ENCODE measurements at regions not wholly inside any gene's neighbourhood (a gene's known extent, or its start where the extent isn't known, plus 50 kb on each side); places are given as distances from the start of the nearest gene placed in this dataset.

GRCh38 chr15:81987628-81988027 lies 58.2 kb downstream of the MEX3B start:
- no peak for DNase-seq (ENCODE audit: low spot score)

DNA sequence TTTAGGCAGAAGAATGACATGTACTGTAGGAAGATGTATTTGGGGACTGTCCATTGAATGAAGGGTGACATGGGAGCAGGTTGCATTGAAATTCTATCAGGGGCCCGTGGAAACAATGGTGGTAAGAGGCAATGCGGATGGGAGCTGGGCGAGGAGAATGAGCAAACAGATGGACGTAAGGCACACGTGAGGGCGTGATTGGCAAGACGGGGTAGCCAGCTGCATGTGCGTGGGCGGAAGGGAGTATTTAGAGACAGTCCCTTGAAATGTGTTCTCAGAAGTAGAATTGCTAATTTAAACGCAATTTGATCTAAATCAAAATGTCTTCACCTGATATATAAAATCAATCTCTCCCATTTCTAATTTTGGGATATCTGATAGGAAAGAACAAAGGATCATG lies 62.3 kb downstream of the MEX3B start:
- no peak for DNase-seq (ENCODE audit: low spot score)

DNA sequence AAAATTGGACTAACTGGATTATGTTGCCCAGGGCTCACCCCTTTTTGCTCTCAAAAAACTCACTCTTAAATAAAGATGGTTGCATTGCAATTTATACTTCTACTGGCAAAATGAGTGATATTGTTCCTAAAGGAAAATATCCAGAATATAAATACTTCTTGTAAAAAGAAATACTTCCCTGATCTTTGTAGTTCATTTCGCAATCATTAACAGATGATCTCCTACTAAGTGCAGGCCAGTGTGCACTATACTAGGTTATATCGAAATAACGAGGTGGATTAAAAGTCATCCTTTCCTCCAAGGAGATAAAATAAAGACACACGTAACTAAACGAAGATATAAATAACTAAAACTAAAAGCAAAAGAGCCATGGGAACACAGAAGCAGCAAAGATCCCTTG lies 63.0 kb downstream of the MEX3B start:
- DNase-seq (ENCODE audit: low spot score) = no peak

GRCh38 chr15:81981908-81982307 lies 63.9 kb downstream of the MEX3B start:
- no peak for DNase-seq (ENCODE audit: low spot score)

GRCh38 chr15:81977464-81977863 lies 68.4 kb downstream of the MEX3B start:
- no peak for DNase-seq (ENCODE audit: low spot score)

DNA sequence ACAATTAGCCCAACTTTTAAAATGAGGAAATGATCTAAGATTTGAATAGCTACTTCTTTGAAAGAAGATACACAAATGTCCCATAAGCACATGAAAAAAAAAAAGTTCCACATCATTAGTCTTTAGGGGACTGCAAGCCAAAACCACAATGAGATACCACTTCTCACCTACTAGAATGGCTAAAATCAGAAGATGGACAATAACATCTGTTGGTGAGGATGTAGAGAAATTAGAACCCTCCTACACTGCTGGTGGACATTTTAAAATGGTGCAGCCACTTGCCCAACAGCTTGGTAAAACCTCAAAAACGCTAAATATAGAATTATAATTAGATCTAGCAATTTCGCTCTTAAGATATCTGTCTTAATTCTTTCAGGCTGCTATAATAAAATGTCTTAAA lies 77.1 kb downstream of the MEX3B start:
- DNase-seq (ENCODE audit: low spot score) = no peak

DNA sequence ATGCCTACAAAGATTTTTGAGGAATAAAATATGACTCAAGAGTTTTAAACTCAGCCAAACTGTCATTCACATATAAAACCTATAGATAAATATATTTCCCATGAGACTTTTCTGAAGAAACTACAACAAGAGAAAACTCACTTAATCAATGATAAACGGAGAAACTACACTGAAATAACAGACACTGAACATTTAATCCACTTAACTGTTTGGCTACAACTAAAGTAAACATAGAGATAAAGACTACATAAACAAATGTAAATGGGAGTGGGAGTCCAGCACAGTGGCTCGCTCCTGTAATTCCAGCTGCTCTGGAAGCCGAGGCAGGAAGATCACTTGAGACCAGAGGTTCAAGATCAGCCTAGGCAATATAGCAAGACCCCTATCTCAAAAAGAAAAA lies 79.2 kb downstream of the MEX3B start:
- DNase-seq (ENCODE audit: low spot score) = no peak

DNA sequence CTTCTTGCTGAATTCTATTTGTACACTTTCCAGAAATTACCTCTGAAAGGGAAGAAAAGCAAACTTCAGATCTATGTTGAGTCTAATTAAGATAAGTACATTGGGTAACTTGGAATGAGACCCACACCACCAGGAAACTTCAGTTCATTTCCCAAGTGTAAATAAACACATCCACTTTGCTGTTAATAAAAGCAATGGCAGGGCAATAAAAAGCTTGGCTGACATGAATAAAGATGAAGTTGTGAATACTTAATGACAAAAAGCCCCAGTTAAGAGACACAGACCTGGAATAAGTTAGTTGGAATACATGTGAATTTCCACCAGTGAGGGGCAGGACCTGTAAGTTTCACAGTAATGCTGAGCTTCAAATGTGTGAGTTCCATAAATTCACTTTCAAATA lies 83.3 kb downstream of the MEX3B start:
- no peak for DNase-seq (ENCODE audit: low spot score)

DNA sequence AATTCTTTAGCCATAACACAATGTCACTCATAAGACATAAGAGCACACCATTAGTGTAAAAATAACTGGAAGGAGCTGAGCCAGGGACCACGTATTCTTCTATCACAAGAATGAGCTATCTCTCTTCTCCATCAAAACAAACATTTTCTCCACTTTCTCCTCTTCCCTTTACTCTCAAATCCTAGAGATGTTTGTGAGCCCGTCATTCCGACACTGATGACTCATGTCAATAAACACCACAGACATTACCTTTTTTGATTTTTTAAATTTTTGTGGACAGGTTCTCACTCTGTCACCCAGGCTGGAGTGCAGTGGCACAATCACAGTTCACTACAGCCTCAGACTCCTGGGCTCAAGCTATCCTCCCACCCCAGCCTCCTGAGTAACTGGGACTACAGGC lies 86.6 kb downstream of the MEX3B start:
- no peak for DNase-seq (ENCODE audit: low spot score)

GRCh38 chr15:81957698-81958097 lies 88.1 kb downstream of the MEX3B start:
- no peak for DNase-seq (ENCODE audit: low spot score)

DNA sequence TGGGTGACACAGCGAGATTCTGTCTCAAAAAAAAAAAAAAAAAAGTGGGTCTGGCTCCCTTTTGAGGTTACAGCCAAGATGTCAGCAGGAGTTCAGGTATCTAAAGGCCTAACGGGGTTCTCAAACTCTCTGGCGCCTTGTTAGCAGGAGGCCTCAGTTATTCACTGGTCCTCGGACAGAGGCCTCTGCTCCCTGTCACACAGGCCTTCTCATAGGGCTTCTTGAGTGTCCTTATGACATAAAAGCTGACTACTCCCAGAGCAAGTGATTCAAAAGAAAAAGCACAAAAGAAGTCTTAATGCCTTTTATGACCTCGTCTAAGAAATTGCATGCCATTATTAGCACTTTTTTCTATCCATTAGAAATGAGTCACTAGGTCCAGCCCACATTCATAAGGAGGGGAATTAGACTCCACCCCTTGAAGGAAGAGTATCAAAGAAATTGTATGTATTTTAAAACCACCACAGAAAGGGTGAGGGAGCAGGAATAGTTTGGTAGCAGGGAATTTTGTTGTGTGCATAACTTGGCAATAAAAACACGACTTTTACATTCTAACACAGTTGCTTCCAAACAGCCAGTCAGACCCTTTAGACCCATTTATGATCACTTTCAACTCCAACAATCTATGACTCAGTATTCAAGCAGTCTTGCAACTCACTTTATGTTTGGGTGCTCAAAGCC lies 90.3 kb downstream of the MEX3B start:
- no peak for DNase-seq (ENCODE audit: low spot score)

- DNase-seq (ENCODE audit: low spot score) = no peak
Measured at GRCh38 chr15:81954158-81954783, 91.5 kb downstream of the MEX3B start.

- no peak for DNase-seq (ENCODE audit: low spot score)
Measured at GRCh38 chr15:81950841-81951414, 94.9 kb downstream of the MEX3B start.

GRCh38 chr15:81948751-81949150 lies 97.1 kb downstream of the MEX3B start:
- DNase-seq (ENCODE audit: low spot score) = no peak

GRCh38 chr15:81948222-81948621 lies 97.6 kb downstream of the MEX3B start:
- DNase-seq (ENCODE audit: low spot score) = no peak

DNA sequence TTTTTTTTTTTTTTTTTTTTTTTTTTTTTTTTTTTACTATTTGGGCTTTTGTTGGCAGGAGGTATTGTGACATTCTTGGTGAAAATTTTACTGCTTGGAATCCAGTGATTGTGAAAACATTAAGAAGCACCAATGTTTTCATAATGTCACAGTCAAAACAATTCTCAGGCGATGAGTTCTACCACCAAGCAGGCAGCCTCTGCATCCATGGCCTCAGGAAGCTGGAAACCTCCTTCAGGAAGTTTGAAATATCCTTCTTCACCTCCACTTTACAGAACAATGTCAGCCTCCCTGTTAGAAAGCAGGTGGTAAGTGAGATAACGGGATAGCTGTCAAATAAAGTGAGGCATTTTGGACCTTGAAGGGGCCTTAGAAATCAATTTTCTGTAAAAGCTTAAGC lies 98.3 kb downstream of the MEX3B start:
- DNase-seq (ENCODE audit: low spot score) = no peak

GRCh38 chr15:81945014-81945615 lies 100.7 kb downstream of the MEX3B start:
- DNase-seq (ENCODE audit: low spot score) = no peak

DNA sequence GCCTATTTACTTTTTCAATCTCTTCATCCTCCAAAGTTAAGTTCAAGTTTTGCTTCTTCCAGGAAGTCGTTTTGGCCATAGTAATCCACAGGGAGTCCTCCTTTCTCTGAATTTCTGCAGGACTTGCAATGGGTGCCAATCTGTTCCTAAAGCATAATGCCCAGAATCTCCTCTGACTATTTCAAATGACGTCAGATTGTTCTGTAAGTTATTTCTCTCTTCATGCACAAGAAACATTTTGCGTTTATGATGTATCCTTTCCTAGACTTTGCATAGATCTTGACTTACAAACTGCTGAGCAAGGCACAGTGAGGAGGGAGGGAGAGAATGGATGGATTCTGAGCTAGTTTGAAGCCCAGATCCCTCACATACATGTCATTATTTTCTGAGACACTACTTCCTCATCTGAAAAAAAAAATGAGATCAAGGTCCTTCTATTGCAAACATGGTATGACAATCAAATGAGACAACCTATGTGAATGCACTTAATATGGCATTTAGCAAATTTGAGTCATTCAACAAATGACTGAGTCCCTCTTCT lies 103.1 kb downstream of the MEX3B start:
- no peak for DNase-seq (ENCODE audit: low spot score)

DNA sequence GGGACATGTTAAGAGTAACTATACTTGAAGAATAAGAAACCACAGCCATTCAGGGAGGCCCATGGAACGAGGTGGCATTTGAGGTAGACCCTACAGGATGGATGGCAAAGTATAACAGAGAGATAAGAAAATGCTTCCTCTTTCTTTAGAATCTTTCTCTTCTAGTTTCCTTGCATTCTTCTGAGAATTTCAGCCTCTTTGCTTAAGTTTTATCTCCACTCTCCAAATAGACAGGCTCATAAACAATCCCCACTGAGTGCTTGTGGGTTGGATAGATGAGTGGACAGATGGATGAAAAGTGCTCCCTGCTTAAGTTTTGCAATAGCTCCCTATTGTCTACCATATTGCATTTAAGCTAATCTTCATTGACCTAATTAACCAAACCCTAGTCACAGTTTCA lies 103.7 kb downstream of the MEX3B start:
- DNase-seq (ENCODE audit: low spot score) = no peak

DNA sequence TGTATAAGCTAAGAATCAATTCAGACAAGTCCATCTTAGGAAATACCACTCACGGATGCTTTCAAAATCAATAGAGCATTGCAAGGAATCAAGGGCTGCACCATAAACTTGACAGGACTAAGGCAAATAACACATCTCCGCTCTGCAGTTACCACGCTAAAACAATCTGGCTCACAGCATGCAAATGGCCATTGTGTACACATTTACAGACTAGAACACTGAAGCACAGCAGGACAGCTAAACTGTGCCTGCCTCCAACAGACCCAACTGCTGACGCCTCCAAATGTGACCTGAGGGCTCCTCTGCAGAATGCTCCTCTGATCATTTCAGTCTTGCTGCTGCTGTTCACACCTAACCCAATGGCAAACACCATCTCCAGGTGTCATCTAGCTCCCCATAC lies 104.3 kb downstream of the MEX3B start:
- DNase-seq (ENCODE audit: low spot score) = no peak

DNA sequence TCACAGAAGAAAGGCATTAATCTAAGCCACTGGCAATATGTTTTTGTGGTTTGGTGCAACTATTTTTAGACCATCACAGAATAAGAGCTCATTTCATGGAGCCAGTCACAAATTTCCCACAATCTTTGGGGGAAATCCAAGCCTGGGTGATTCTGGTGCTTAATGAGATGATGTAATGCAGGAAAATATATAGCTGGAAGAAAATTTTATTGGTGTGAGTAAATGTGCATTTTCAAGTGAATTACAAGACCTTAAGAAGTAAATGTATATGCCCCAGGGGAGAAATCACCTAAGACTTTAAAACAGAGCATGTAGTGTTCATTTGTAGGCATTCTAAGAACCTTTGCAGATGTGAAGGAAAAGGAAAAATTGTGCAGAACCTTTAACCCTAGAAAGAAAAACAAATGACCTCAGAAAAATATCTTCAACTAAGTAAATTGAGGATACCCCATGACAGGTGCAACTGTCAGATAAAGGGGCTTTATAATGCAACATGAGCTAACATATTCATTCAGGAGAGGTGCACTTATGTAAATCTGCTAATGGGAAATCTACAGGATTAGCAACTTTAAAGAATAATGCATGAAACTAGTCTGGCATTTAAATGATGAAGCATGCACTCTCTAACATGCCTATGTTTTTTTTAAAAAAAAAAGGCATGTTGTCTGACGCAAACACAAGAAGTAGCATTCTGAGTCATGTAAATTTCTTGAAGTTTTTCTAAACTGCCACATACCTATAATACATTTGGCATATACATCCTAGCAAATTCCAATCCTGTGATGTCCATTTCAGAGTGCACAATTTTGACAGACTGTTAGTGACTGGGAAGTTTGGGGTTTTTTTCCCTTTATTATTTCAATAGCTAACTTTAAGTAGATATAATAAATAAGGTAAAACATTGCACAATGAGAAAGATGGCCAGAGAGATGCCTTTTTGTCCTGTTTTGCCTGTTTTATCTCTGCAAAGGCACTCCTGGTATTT lies 105.1 kb downstream of the MEX3B start:
- DNase-seq (ENCODE audit: low spot score) = no peak

Measured in LoVo (cell line).